Osteocyte (in vitro differentiated cells): ENCODE measurements at regions not wholly inside any gene's neighbourhood (a gene's known extent, or its start where the extent isn't known, plus 50 kb on each side); places are given as distances from the start of the nearest gene placed in this dataset.

Experiments used
- DNase-seq: peaks from one replicate; pipeline ENCODE4 v3.0.0; 2021; ENCODE audit warnings: mixed read lengths; ENCODE audit not compliant: unreplicated experiment; ENCODE audit errors: extremely low spot score
- H3K27ac Mint-ChIP-seq: one replicate; pipeline ENCODE4 v1.8.0; 2021; ENCODE audit warnings: mild to moderate bottlenecking, mixed read lengths; ENCODE audit not compliant: unreplicated experiment
- H3K27me3 Mint-ChIP-seq: one replicate; pipeline ENCODE4 v1.8.0; 2021; ENCODE audit warnings: mixed read lengths; ENCODE audit not compliant: unreplicated experiment
- H3K36me3 Mint-ChIP-seq: one replicate; pipeline ENCODE4 v1.8.0; 2021; ENCODE audit warnings: mixed read lengths; ENCODE audit not compliant: unreplicated experiment
- H3K4me1 Mint-ChIP-seq: one replicate; pipeline ENCODE4 v1.8.0; 2021; ENCODE audit warnings: mixed read lengths; ENCODE audit not compliant: unreplicated experiment
- H3K4me3 Mint-ChIP-seq: one replicate; pipeline ENCODE4 v1.8.0; 2021; ENCODE audit warnings: mild to moderate bottlenecking, moderate library complexity, mixed read lengths; ENCODE audit not compliant: unreplicated experiment
- H3K9me3 Mint-ChIP-seq: one replicate; pipeline ENCODE4 v1.8.0; 2021; ENCODE audit warnings: mixed read lengths; ENCODE audit not compliant: unreplicated experiment
- CTCF ChIP-seq: fragments of 200-600 bp; sonication (generic); IDR thresholded peaks from 2 replicates; pipeline ENCODE4 v1.5.0; 2021; ENCODE audit warnings: antibody characterized with exemption, mild to moderate bottlenecking, moderate library complexity

GRCh38 chr7:372546-372931, 82.6 kb downstream of the FOXL3 start:
- Mint-ChIP-seq H3K27me3 (no peaks in the 10 kb centered on the region), H3K27ac (no peak overlapping the region), H3K9me3 (no peaks in the 10 kb centered on the region), H3K36me3 (no peaks in the 10 kb centered on the region), H3K4me3 (no peak overlapping the region), H3K4me1 (peaks cover 2% of the 10 kb centered on the region)
- no peak for DNase-seq
- TF ChIP-seq CTCF: no peak

GRCh38 chr7:372932-373791, 83.2 kb downstream of the FOXL3 start:
- Mint-ChIP-seq H3K27me3 (no peaks in the 10 kb centered on the region), H3K27ac (no peak overlapping the region), H3K4me3 (no peak overlapping the region), H3K9me3 (no peaks in the 10 kb centered on the region), H3K36me3 (no peaks in the 10 kb centered on the region), H3K4me1 (no peaks in the 10 kb centered on the region)
- no peak for DNase-seq
- TF ChIP-seq CTCF: no peak

- DNase-seq: no peak
- H3K27me3 Mint-ChIP-seq: no peaks in the 10 kb centered on the region
- no peaks in the 10 kb centered on the region for H3K36me3 Mint-ChIP-seq
- no peak overlapping the region for H3K4me3 Mint-ChIP-seq
- H3K27ac Mint-ChIP-seq: no peak overlapping the region
- no peak for TF ChIP-seq CTCF
- H3K4me1 Mint-ChIP-seq: no peaks in the 10 kb centered on the region
- H3K9me3 Mint-ChIP-seq: no peaks in the 10 kb centered on the region
Observed at GRCh38 chr7:373818-374705, 84.1 kb downstream of the FOXL3 start.

GRCh38 chr7:374706-375311, 84.8 kb downstream of the FOXL3 start:
- no peak for TF ChIP-seq CTCF
- Mint-ChIP-seq H3K9me3 (no peaks in the 10 kb centered on the region), H3K4me1 (no peaks in the 10 kb centered on the region), H3K36me3 (no peaks in the 10 kb centered on the region), H3K27me3 (no peaks in the 10 kb centered on the region), H3K4me3 (no peak overlapping the region), H3K27ac (no peak overlapping the region)
- no peak for DNase-seq
